GM18907 (cell line): ENCODE measurements at regions not wholly inside any gene's neighbourhood (a gene's known extent, or its start where the extent isn't known, plus 50 kb on each side); places are given as distances from the start of the nearest gene placed in this dataset.
"Not testable (repeated sequence)": the region's sequence is repeated elsewhere in the genome, so short reads cannot be mapped to it uniquely, and the experiment has no call there.

Experiments used
- ATAC-seq: cut with Tn5 transposase; IDR thresholded peaks from one replicate; pipeline ENCODE4 v1.9.1; 2021; ENCODE audit warnings: mild to moderate bottlenecking, moderate library complexity; ENCODE audit not compliant: unreplicated experiment

DNA sequence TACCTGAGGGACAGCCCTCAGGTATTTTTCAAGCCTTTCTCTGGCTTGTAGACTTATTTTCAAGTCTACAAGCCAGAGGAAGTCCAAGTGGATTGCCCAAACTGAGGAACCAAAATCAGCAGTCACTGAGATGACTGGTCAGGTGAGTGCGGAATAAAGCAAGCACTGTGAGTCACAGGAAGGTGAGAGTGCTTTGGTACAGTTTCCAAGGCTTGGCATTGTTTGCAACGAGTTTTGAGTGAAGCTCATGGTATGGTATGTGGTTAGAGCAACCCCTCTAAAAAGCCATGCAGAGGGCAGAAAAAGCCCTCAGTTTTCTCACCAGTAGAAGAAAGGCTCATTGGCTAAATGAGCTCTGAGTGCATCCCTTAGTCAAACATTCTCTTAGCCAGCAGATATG is 112.8 kb upstream of the EOLA2 start:
- ATAC-seq = no peak

GRCh38 chrX:150052226-150052625 is 113.9 kb upstream of the EOLA2 start:
- no peak for ATAC-seq

GRCh38 chrX:150058728-150059127 is 120.4 kb upstream of the EOLA2 start:
- no peak for ATAC-seq

GRCh38 chrX:150060406-150060805 is 122.1 kb upstream of the EOLA2 start:
- ATAC-seq = no peak

GRCh38 chrX:150062292-150063137 is 124.2 kb upstream of the EOLA2 start:
- no peak for ATAC-seq

DNA sequence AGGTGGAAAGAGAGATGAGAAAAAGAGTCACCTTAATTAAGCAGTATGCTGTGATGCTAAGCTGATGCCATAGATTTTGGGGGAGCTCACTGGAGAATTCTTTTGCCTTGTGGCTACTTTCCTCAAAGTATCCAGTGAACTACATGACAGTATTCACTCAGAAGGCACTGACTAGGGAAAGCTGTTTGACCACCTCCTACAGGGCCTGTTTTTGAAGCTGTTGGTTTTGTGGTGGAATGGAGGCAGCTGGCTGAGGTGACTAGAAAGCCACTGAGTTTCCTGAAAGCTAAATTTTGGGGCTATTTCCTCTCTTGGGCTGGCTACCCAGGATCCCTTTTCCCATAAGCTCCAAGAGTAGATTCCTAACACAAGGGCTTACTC is 124.8 kb upstream of the EOLA2 start:
- no peak for ATAC-seq

- ATAC-seq = no peak
Measured at GRCh38 chrX:150063674-150064073, 125.4 kb upstream of the EOLA2 start.

- no peak for ATAC-seq
Measured at GRCh38 chrX:150074175-150074574, 135.9 kb upstream of the EOLA2 start.

DNA sequence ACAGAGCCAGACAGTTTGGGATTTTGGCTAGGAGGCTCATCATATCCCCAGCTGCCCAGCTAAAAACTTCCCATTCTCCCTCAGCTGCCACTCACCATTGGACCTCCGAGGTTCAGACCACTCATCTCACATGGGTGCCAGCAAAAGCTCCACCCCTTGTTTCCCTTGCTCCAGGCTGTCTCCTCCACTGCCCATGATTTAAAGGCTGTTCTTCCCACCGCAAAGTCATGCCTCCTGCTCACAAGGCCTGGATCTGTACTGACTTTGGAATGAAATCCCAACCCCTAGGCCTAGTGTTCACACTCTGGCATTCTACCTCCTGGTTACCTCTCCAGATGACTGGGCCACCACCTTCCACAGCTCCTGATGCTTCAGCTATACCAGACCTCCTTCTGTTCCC is 142.2 kb upstream of the EOLA2 start:
- no peak for ATAC-seq

GRCh38 chrX:150081076-150081475 is 142.8 kb upstream of the EOLA2 start:
- no peak for ATAC-seq

DNA sequence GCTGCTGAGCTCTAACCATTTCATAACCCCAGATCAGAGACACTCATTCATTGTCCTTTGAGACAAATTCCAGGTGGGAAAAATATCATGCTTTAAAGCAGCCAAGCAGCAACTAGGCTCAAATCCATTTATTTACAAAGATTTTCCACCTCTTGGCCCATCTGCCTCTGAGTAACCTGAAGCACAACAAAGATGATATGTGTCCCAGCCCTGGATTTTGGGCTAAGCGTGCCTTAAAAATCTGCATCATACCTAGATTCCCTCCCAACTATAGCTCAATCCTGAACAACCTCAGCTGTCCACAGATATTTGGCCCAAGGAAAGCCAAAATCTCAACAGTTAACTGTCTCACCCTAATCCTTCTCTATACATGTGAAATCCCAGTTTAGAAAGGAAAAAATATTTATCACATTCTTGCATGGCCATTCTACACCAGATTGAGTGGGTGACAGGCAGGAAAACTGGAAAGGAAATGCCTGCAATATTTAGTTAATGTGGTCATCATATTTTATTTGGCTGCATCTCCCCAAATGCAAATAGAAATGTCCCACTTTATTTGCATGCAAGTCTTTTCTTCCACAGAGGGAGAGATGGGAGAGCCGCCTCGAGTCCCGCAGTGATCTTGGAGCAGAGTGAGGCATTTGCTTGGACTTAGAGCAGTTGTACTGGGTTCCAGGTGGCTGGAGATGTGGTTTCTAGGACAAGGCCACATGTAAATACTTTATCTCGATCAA is 146.4 kb upstream of the EOLA2 start:
- ATAC-seq = no peak

- ATAC-seq = no peak
Measured at GRCh38 chrX:150085881-150086280, 147.6 kb upstream of the EOLA2 start.

GRCh38 chrX:150086371-150086770 is 148.1 kb upstream of the EOLA2 start:
- no peak for ATAC-seq

DNA sequence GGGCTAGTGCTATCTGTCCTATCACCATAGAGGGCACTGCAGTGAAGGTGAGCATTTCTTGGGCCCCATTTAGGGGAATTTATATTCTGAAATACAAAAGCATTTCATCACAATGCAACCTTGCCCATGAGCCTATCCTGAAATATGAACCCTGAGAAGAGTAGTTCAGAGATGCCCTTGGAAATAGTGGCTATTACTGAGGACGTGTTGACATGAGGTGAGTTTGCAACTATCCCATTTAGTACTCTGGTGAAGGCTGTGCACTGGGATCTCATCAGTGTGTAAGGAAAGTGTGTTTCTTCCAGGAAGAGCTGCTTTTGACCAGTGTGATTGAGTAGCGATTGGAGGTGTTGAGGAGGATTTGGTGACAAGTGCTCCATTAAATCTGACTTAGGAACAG is 149.3 kb upstream of the EOLA2 start:
- no peak for ATAC-seq

DNA sequence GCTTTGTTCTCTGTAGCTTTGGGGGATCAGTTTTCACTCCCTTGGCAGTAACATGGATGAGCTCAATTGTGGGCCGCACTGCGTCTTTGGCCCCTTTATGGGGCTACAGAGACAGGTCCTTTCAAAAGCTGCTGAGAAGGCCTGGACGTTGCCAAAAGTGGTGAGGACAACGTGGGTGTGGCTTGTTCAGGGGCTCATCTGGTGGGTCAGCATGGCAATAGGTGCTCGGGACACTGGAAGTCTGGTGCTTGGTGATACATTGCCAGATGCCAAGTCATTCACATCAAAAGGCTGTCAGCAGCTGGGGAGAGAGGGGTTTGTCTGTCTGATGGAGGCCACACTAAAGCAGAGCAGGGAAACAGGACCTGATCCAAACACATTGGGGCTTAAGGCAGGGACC is 149.8 kb upstream of the EOLA2 start:
- ATAC-seq = no peak

- ATAC-seq = no peak
Measured at GRCh38 chrX:150088766-150089518, 150.7 kb upstream of the EOLA2 start.

- not testable (repeated sequence) for ATAC-seq
Measured at GRCh38 chrX:150091300-150091699, 153.0 kb upstream of the EOLA2 start.

DNA sequence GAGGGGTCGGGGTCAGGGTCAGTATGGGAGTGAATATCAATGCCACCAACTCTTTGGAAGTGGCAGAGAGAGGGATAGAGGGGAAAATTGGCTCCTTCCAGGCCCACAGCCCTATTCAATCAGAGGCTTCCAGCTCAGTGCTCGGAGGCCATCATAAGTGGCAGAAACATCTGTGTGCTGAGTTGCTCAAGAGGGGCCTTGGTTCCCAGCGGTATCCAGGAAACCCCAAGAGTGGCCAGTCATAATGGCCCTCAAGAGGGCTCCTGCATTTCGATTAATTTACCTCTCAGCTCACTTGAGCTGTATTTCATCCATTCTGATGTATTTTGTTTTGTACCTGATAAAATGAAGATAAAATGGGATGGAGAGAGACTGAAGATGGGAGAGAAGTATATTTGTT is 154.3 kb upstream of the EOLA2 start:
- ATAC-seq = no peak

DNA sequence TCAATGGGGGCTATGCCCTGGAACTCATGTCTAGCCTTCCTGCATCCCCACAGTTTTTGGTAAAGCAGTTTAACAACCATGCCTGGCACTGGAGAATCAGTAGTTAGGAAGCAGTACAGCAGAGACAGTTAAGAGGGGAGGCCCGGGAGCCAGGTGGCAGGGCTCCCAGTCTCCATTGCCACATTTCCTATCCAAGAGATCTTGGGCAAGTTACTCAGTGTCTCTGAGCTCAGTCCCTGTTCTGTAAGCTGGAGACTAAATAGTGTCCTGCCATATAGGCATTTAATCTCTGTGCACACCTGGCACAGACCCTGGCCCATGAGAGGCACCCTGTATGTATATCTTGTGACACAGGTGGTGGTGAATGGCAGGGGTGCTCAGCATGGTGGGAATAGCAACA is 156.1 kb upstream of the EOLA2 start:
- no peak for ATAC-seq

GRCh38 chrX:150094996-150095395 is 156.7 kb upstream of the EOLA2 start:
- no peak for ATAC-seq

DNA sequence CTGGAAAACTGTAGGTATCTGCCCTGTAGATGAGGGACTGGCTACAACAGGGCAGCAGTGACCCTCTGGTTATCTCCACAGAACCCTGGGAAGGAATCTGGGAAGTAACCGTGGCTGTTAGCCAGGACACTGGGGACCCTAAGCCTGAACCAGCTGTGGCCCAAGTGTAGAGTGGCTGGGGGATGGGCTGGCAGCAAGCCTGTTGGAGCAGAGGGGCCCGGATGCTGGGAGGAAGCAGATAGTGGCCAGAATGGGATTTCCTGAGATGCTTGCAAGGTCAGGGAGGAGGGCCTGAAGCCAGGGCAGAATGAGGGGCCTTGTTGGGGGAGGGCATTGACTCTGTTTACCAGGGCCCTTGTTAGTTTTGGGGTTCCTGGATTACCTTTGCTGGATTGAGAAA is 161.0 kb upstream of the EOLA2 start:
- no peak for ATAC-seq

DNA sequence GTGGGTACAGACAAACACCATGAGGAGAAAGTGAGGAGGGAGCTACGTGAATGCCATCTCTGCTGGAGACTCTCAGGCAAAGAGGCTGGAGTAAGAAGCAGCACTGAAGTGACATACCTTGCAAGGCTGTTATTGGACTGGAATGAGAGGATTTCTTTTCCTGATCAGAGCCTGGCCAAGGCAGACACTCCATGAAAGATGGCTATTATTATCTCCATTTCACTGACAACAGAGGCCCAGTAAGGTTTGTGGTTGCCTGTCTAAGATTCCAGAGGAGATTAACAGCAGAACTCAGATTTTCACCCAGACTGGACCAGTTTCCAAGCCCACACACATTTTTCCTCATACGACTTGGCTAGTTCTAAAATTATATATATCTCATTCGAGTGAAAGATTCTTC is 162.0 kb upstream of the EOLA2 start:
- ATAC-seq = no peak
